Endothelial cell (in vitro differentiated cells): ENCODE measurements at regions not wholly inside any gene's neighbourhood (a gene's known extent, or its start where the extent isn't known, plus 50 kb on each side); places are given as distances from the start of the nearest gene placed in this dataset.
A peak's percentile ranks its signal among the peaks of the same experiment; 100 is the strongest.
"Not testable (repeated sequence)": the region's sequence is repeated elsewhere in the genome, so short reads cannot be mapped to it uniquely, and the experiment has no call there.

Experiments used
- DNase-seq: peaks from one replicate; pipeline ENCODE4 v3.0.0; 2021; ENCODE audit warnings: low spot score
- H3K27ac Mint-ChIP-seq: one replicate; pipeline ENCODE4 v1.8.0; 2021; ENCODE audit warnings: mixed read lengths, inconsistent platforms; ENCODE audit not compliant: unreplicated experiment
- H3K27me3 Mint-ChIP-seq: one replicate; pipeline ENCODE4 v1.8.0; 2021; ENCODE audit warnings: mild to moderate bottlenecking, moderate library complexity, mixed read lengths, inconsistent platforms; ENCODE audit not compliant: unreplicated experiment
- H3K36me3 Mint-ChIP-seq: one replicate; pipeline ENCODE4 v1.8.0; 2021; ENCODE audit warnings: mild to moderate bottlenecking, low read depth, mixed read lengths, inconsistent platforms; ENCODE audit not compliant: unreplicated experiment
- H3K4me1 Mint-ChIP-seq: one replicate; pipeline ENCODE4 v1.8.0; 2021; ENCODE audit warnings: mild to moderate bottlenecking, mixed read lengths, inconsistent platforms; ENCODE audit not compliant: unreplicated experiment
- H3K4me3 Mint-ChIP-seq: one replicate; pipeline ENCODE4 v1.8.0; 2021; ENCODE audit warnings: mild to moderate bottlenecking, mixed read lengths, inconsistent platforms; ENCODE audit not compliant: unreplicated experiment
- H3K9me3 Mint-ChIP-seq: one replicate; pipeline ENCODE4 v1.8.0; 2021; ENCODE audit warnings: mixed read lengths, inconsistent platforms; ENCODE audit not compliant: unreplicated experiment
- TF ChIP-seq, protein P1 (sequence below): fragments of 200-600 bp; sonication (generic); IDR thresholded peaks from one replicate; pipeline ENCODE4 v1.5.0; 2021; ENCODE audit warnings: antibody characterized with exemption; ENCODE audit not compliant: unreplicated experiment

GRCh38 chr17:63082952-63083351 is 116.9 kb downstream of the TANC2 start:
- no peaks in the 10 kb centered on the region for H3K9me3 Mint-ChIP-seq

DNA sequence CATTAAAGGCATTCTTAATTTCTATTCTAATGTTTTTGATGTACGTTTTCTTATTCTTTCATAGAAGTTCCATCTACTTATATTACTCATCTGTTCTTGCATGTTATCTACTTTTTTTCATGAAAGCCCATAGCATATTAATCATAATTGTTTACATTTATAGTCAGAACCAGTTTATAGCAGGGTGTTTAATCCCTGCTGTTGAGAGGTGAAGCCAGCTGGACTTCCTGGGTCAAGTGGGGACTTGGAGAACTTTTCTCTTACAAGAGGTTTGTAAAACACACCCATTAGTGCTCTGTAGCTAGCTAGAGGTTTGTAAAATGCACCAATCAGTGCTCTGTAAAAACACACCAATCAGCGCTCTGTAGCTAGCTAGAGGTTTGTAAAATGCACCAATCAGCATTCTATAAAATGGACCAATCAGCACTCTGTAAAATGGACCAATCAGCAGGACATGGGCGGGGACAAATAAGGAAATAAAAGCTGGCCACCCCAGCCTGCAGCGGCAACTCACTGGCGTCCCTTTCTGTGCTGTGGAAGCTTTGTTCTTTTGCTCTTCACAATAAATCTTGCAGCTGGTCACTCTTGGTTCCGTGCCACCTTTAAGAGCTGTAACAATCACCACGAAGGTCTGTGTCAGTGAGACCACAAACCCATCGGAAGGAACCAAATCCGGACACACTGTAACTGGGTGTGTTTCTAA is 120.6 kb downstream of the TANC2 start:
- Mint-ChIP-seq H3K4me3 (peak overlapping the region; percentile 56), H3K27me3 (no peaks in the 10 kb centered on the region), H3K4me1 (peaks cover 10% of the 10 kb centered on the region), H3K27ac (peak overlapping the region; percentile 70), H3K36me3 (peaks cover 11% of the 10 kb centered on the region), H3K9me3 (no peaks in the 10 kb centered on the region)
- DNase-seq = no peak
- TF ChIP-seq, protein P1, sequence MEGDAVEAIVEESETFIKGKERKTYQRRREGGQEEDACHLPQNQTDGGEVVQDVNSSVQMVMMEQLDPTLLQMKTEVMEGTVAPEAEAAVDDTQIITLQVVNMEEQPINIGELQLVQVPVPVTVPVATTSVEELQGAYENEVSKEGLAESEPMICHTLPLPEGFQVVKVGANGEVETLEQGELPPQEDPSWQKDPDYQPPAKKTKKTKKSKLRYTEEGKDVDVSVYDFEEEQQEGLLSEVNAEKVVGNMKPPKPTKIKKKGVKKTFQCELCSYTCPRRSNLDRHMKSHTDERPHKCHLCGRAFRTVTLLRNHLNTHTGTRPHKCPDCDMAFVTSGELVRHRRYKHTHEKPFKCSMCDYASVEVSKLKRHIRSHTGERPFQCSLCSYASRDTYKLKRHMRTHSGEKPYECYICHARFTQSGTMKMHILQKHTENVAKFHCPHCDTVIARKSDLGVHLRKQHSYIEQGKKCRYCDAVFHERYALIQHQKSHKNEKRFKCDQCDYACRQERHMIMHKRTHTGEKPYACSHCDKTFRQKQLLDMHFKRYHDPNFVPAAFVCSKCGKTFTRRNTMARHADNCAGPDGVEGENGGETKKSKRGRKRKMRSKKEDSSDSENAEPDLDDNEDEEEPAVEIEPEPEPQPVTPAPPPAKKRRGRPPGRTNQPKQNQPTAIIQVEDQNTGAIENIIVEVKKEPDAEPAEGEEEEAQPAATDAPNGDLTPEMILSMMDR = no peak

More at GRCh38 chr17:63082952-63083351, 116.9 kb downstream of the TANC2 start:
- peaks cover 6% of the 10 kb centered on the region for H3K36me3 Mint-ChIP-seq
- TF ChIP-seq, protein P1 = no peak
- peaks cover 10% of the 10 kb centered on the region for H3K4me1 Mint-ChIP-seq
- no peak overlapping the region for H3K27ac Mint-ChIP-seq
- DNase-seq = no peak
- H3K4me3 Mint-ChIP-seq = no peak overlapping the region
- no peaks in the 10 kb centered on the region for H3K27me3 Mint-ChIP-seq

- not testable (repeated sequence) for H3K27ac Mint-ChIP-seq, H3K4me3 Mint-ChIP-seq, DNase-seq, H3K4me1 Mint-ChIP-seq, H3K27me3 Mint-ChIP-seq, H3K9me3 Mint-ChIP-seq
- H3K36me3 Mint-ChIP-seq = peaks cover 11% of the 10 kb centered on the region
Measured at GRCh38 chr17:63090358-63091114, 124.5 kb downstream of the TANC2 start.

DNA sequence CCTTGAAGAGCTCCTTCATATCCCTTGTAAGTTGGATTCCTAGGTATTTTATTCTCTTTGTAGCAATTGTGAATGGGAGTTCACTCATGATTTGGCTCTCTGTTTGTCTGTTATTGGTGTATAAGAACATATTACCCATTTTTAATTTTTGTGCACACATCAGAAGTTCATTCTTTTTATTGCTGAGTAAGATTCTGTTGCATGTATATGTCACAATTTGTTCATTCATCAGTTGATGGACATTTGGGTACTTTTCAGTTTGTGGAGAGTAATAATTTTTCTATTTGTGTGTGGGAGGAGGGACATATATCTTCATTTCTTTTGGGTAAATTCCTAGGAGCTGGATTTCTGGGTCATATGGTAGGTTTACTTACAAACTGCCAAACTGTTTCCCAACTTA is 125.9 kb downstream of the TANC2 start:
- H3K4me1 Mint-ChIP-seq, H3K4me3 Mint-ChIP-seq, H3K27me3 Mint-ChIP-seq, H3K9me3 Mint-ChIP-seq, DNase-seq, H3K27ac Mint-ChIP-seq: not testable (repeated sequence)
- peaks cover 10% of the 10 kb centered on the region for H3K36me3 Mint-ChIP-seq

GRCh38 chr17:63094631-63095030 is 128.6 kb downstream of the TANC2 start:
- Mint-ChIP-seq H3K27ac (no peak overlapping the region), H3K4me1 (no peaks in the 10 kb centered on the region), H3K9me3 (no peaks in the 10 kb centered on the region), H3K4me3 (no peak overlapping the region), H3K36me3 (peaks cover 5% of the 10 kb centered on the region), H3K27me3 (no peaks in the 10 kb centered on the region)
- DNase-seq = no peak
- TF ChIP-seq, protein P1 = no peak

GRCh38 chr17:63095459-63095858 is 129.4 kb downstream of the TANC2 start:
- Mint-ChIP-seq H3K9me3 (no peaks in the 10 kb centered on the region), H3K27me3 (no peaks in the 10 kb centered on the region), H3K4me1 (no peaks in the 10 kb centered on the region), H3K4me3 (no peak overlapping the region), H3K27ac (no peak overlapping the region), H3K36me3 (peaks cover under 1% of the 10 kb centered on the region)
- no peak for DNase-seq
- TF ChIP-seq, protein P1 = no peak
